Stimulated activated naive B cell treated with anti-CD40 and anti-IgM and Interleukin-4, amounts not matched to agents 10 μg/mL and 1 μg/mL and 100 μg/mL, for 72 hours (primary cell): ENCODE measurements at regions not wholly inside any gene's neighbourhood (a gene's known extent, or its start where the extent isn't known, plus 50 kb on each side); places are given as distances from the start of the nearest gene placed in this dataset.
"Not testable (repeated sequence)": the region's sequence is repeated elsewhere in the genome, so short reads cannot be mapped to it uniquely, and the experiment has no call there.

Source experiments
- ATAC-seq, 2 donors: fragments of 150-1000 bp; cut with Tn5 transposase; replicated peaks; 2 replicates each; pipeline ENCODE4 v1.10.0; 2021; ENCODE audit warnings: moderate library complexity in 1 of 2
- DNase-seq: peaks from one replicate; pipeline ENCODE4 v3.0.0; 2021
- H3K27ac Mint-ChIP-seq: one replicate; pipeline ENCODE4 v1.8.0; 2022; ENCODE audit warnings: mild to moderate bottlenecking, mixed read lengths
- H3K27me3 Mint-ChIP-seq, 2 donors: one replicate each; pipeline ENCODE4 v1.8.0; 2022; ENCODE audit warnings: mixed read lengths in 2 of 2
- H3K36me3 Mint-ChIP-seq, 2 donors: one replicate each; pipeline ENCODE4 v1.8.0; 2022; ENCODE audit warnings: mixed read lengths in 2 of 2, mild to moderate bottlenecking in 1 of 2
- H3K4me1 Mint-ChIP-seq, 2 donors: one replicate each; pipeline ENCODE4 v1.8.0; 2022; ENCODE audit warnings: mixed read lengths in 2 of 2, mild to moderate bottlenecking in 1 of 2
- H3K4me3 Mint-ChIP-seq, 2 donors: one replicate each; pipeline ENCODE4 v1.8.0; 2022; ENCODE audit warnings: mild to moderate bottlenecking in 2 of 2, mixed read lengths in 2 of 2, moderate library complexity in 1 of 2
- H3K9me3 Mint-ChIP-seq, 2 donors: one replicate each; pipeline ENCODE4 v1.8.0; 2022; ENCODE audit warnings: mixed read lengths in 2 of 2, mild to moderate bottlenecking in 1 of 2

GRCh38 chr2:200194746-200195145, 111.7 kb upstream of the SPATS2L start:
- H3K27ac Mint-ChIP-seq: no peak overlapping the region
- peaks cover 2 to 8% of the 10 kb centered on the region in 2 donors for H3K4me1 Mint-ChIP-seq

GRCh38 chr2:200199005-200199404, 107.5 kb upstream of the SPATS2L start:
- H3K36me3 Mint-ChIP-seq: no peaks in the 10 kb centered on the region
- peaks cover 2 to 8% of the 10 kb centered on the region in 2 donors for H3K4me1 Mint-ChIP-seq
- no peaks in the 10 kb centered on the region for H3K9me3 Mint-ChIP-seq
- no peak overlapping the region for H3K27ac Mint-ChIP-seq
- DNase-seq (no peak), ATAC-seq (peak; percentile 87 to 90)
- H3K27me3 Mint-ChIP-seq: peaks cover 25 to 26% of the 10 kb centered on the region in 2 donors
- no peak overlapping the region for H3K4me3 Mint-ChIP-seq

More at GRCh38 chr2:200194746-200195145, 111.7 kb upstream of the SPATS2L start:
- Mint-ChIP-seq H3K9me3 (no peaks in the 10 kb centered on the region), H3K27me3 (peaks cover 26 to 31% of the 10 kb centered on the region in 2 donors), H3K4me3 (no peak overlapping the region), H3K36me3 (no peaks in the 10 kb centered on the region)
- DNase-seq (no peak), ATAC-seq (no peak)

DNA sequence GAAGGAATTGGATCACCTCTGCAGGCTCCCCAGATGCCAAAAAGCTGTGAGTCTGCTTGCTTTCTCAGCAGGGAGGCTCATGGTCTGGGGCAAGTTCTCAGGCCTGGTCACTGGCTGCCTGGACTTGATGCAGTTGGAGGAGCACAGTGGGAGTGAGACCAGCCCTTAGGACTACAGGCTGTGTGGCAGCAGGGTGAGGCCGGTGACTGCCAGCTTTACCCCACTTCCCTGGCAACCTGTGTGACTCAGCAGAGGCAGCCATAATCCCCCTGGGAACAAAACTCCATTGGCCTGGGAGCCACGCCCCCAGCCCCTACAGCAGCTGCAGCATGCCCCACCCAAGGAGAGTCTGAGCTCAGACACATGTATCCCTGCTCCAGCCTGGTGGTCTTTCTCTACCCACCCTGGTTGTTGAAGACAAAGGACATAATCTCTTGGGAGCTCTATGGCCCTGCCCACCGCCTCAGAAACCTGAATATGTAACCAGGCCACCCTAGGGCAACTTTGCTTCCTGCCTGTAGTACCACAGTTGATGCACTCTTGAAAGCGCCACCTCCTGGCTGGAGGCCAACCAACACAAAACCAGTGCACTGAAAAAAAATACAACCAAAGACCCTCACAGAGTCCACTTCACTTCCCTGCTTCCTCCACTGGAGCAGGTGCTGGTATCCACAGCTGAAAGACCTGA, 106.8 kb upstream of the SPATS2L start:
- H3K27ac Mint-ChIP-seq: no peak overlapping the region
- no peak overlapping the region for H3K4me3 Mint-ChIP-seq
- ATAC-seq (peak; percentile 31 to 49), DNase-seq (no peak)
- peaks cover 2 to 8% of the 10 kb centered on the region in 2 donors for H3K4me1 Mint-ChIP-seq
- no peaks in the 10 kb centered on the region for H3K9me3 Mint-ChIP-seq
- peaks cover 24% of the 10 kb centered on the region in 2 donors for H3K27me3 Mint-ChIP-seq
- H3K36me3 Mint-ChIP-seq: no peaks in the 10 kb centered on the region

GRCh38 chr2:200201839-200202238, 104.7 kb upstream of the SPATS2L start:
- not testable (repeated sequence) for H3K4me1 Mint-ChIP-seq, H3K4me3 Mint-ChIP-seq, ATAC-seq, H3K9me3 Mint-ChIP-seq, DNase-seq, H3K27ac Mint-ChIP-seq, H3K36me3 Mint-ChIP-seq
- peaks cover 12 to 14% of the 10 kb centered on the region in 2 donors for H3K27me3 Mint-ChIP-seq

DNA sequence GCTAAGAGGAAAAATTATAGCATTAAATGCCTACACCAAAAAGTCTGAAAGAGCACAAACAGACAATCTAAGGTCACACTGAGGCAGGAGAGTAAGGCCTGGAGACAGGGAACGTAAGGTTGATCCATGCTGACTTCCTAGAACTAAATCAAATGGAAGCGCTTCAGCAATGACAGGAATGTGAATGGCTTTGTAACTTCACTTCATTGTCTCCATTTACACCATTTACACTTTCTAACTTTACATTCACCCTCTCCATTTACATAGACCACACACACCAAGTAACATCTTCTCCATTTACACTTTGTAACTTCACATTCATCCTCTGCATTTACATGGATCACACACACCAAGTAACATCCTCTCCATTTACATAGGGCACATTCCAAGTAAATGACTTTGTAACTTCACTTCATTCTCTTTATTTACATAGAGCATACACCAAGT, 103.1 kb upstream of the SPATS2L start:
- H3K9me3 Mint-ChIP-seq: peaks cover under 1 to 6% of the 10 kb centered on the region in 2 donors

GRCh38 chr2:200208041-200208440, 98.5 kb upstream of the SPATS2L start:
- ATAC-seq: no peak

More for the DNA sequence above, 103.1 kb upstream of the SPATS2L start:
- H3K4me1 Mint-ChIP-seq: peaks cover 2 to 8% of the 10 kb centered on the region in 2 donors
- ATAC-seq: no peak
- H3K36me3 Mint-ChIP-seq: no peaks in the 10 kb centered on the region
- H3K4me3 Mint-ChIP-seq: no peak overlapping the region
- no peak overlapping the region for H3K27ac Mint-ChIP-seq
- DNase-seq: no peak
- peaks cover 4 to 5% of the 10 kb centered on the region in 2 donors for H3K27me3 Mint-ChIP-seq

GRCh38 chr2:200209030-200209429, 97.5 kb upstream of the SPATS2L start:
- H3K27me3 Mint-ChIP-seq: peaks cover 0 to 8% of the 10 kb centered on the region in 2 donors
- ATAC-seq (no peak), DNase-seq (no peak)
- H3K4me1 Mint-ChIP-seq: no peaks in the 10 kb centered on the region
- no peaks in the 10 kb centered on the region for H3K36me3 Mint-ChIP-seq
- peaks cover 9 to 13% of the 10 kb centered on the region in 2 donors for H3K9me3 Mint-ChIP-seq
- H3K27ac Mint-ChIP-seq: no peak overlapping the region
- H3K4me3 Mint-ChIP-seq: no peak overlapping the region

More at GRCh38 chr2:200208041-200208440, 98.5 kb upstream of the SPATS2L start:
- DNase-seq: no peak
- H3K36me3 Mint-ChIP-seq: no peaks in the 10 kb centered on the region
- H3K4me1 Mint-ChIP-seq: no peaks in the 10 kb centered on the region
- H3K9me3 Mint-ChIP-seq: peaks cover 9 to 13% of the 10 kb centered on the region in 2 donors
- H3K27me3 Mint-ChIP-seq: peaks cover 0 to 2% of the 10 kb centered on the region in 2 donors
- H3K27ac Mint-ChIP-seq: no peak overlapping the region
- no peak overlapping the region for H3K4me3 Mint-ChIP-seq

DNA sequence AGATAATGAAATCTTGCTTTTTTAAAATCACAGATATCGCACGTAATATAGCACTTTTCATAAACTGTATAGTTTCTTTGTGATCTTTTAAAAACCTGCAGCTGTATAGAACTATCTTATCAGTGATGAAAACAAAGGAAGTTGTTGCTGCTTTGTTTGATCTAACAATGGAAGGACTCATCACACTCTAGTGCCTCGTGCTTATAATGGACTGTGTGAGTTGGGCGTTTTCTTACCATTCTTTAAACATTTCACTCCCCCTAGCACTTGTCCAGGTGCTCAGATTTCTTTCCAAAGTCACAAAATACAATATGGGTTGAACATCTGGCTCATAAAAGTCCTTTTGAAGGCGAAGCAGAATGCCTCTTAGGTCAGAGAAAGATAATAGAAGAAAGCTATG, 94.8 kb upstream of the SPATS2L start:
- ATAC-seq (no peak), DNase-seq (no peak)
- Mint-ChIP-seq H3K4me3 (no peak overlapping the region), H3K36me3 (no peaks in the 10 kb centered on the region), H3K9me3 (peaks cover 9% of the 10 kb centered on the region in 2 donors), H3K27me3 (peaks cover 3 to 13% of the 10 kb centered on the region in 2 donors), H3K4me1 (no peaks in the 10 kb centered on the region), H3K27ac (no peak overlapping the region)

GRCh38 chr2:200212862-200213425, 93.5 kb upstream of the SPATS2L start:
- no peak for DNase-seq
- no peak overlapping the region for H3K4me3 Mint-ChIP-seq

DNA sequence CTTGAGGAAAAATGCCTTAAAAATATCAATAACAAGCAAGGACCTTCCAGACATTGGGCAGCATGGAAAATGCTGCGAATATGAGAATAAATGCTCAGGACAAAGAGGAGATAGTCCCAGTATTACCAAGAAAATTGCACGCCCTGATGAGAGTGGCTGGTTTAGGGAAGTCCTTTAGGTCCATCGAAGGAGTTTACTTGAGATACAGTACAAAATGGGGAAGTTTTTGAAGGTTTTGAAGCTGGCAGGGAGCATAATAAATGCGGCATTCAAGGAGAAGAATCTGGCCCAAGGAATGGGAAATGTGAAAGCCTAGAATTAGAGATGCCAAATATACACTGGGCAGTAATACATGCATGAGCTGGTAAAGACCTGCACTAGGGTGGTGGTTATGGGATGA, 90.2 kb upstream of the SPATS2L start:
- Mint-ChIP-seq H3K36me3 (no peaks in the 10 kb centered on the region), H3K27ac (no peak overlapping the region), H3K9me3 (no peaks in the 10 kb centered on the region), H3K4me3 (no peak overlapping the region), H3K27me3 (peaks cover 9 to 20% of the 10 kb centered on the region in 2 donors), H3K4me1 (no peaks in the 10 kb centered on the region)
- DNase-seq: no peak
- ATAC-seq: no peak

More at GRCh38 chr2:200212862-200213425, 93.5 kb upstream of the SPATS2L start:
- no peak for ATAC-seq
- Mint-ChIP-seq H3K9me3 (peaks cover 9% of the 10 kb centered on the region in 2 donors), H3K27me3 (peaks cover 4 to 14% of the 10 kb centered on the region in 2 donors), H3K4me1 (no peaks in the 10 kb centered on the region), H3K36me3 (no peaks in the 10 kb centered on the region), H3K27ac (no peak overlapping the region)

DNA sequence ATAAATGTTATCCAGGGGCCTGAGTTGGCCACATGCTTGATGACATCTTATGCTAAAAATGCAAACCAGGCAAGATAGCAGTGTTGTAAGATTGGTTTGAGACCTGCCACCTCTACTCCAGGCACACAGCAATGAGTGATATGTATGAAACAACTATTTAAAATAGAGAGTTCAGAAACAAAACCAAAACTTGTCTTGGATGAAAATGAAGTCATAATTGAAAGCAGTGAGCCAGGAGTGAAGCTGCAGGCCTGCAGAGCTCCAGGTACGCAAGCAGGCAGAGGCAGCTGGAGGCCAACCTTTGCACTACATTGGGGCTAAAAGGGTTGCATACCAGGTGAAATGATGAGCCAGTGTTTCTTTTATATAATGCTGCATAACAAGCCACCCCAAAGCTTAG, 89.2 kb upstream of the SPATS2L start:
- Mint-ChIP-seq H3K27ac (no peak overlapping the region), H3K4me3 (no peak overlapping the region), H3K36me3 (no peaks in the 10 kb centered on the region), H3K4me1 (no peaks in the 10 kb centered on the region), H3K9me3 (no peaks in the 10 kb centered on the region), H3K27me3 (peaks cover 15 to 25% of the 10 kb centered on the region in 2 donors)
- no peak for ATAC-seq
- DNase-seq: no peak

DNA sequence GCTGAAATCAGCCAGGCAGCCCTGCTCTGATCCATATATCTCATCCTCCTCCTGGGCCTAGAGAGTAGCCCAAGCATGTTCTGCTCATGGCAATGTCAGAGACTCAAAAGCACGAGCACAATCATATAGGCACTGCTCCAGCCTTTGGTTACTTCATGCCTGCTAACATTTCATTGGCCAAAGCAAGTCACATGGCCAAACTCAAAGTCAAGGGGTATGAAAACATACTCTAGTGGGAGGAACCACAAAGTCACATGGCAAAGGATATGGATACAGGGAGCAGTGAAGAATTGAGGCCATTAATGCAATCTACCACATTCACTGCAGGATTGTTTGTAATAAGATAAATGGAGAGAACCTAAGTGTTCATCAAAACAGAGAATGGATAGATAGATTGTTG, 87.8 kb upstream of the SPATS2L start:
- no peak overlapping the region for H3K4me3 Mint-ChIP-seq
- H3K27ac Mint-ChIP-seq: no peak overlapping the region
- H3K9me3 Mint-ChIP-seq: no peaks in the 10 kb centered on the region
- no peaks in the 10 kb centered on the region for H3K36me3 Mint-ChIP-seq
- H3K4me1 Mint-ChIP-seq: no peaks in the 10 kb centered on the region
- H3K27me3 Mint-ChIP-seq: peaks cover 15 to 17% of the 10 kb centered on the region in 2 donors
- no peak for ATAC-seq
- DNase-seq: no peak

- ATAC-seq (no peak), DNase-seq (no peak)
- no peak overlapping the region for H3K4me3 Mint-ChIP-seq
- no peaks in the 10 kb centered on the region for H3K4me1 Mint-ChIP-seq
- no peaks in the 10 kb centered on the region for H3K36me3 Mint-ChIP-seq
- no peaks in the 10 kb centered on the region for H3K9me3 Mint-ChIP-seq
- no peak overlapping the region for H3K27ac Mint-ChIP-seq
- peaks cover 15 to 17% of the 10 kb centered on the region in 2 donors for H3K27me3 Mint-ChIP-seq
Observed at GRCh38 chr2:200219309-200220113, 87.0 kb upstream of the SPATS2L start.

DNA sequence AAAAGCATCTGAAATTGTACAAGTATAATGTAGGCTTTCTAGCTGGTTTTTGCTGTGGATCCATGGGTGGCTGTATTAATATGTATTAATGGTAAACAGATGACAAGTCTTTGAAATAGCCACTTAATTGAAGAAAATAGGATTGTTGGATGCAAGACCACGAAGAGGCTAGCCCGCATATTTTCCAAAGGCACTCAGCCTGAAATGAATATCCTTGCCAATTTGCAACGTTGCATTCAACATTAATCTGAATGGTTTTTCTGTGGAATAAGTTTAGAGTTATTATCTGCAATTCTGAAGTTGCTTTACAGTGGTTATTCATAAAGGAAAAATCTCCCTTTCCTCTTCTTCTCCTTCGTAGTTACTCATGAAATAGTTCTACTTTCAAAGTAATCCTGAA, 86.2 kb upstream of the SPATS2L start:
- no peak for DNase-seq
- no peaks in the 10 kb centered on the region for H3K9me3 Mint-ChIP-seq
- no peaks in the 10 kb centered on the region for H3K4me1 Mint-ChIP-seq
- ATAC-seq: no peak
- no peaks in the 10 kb centered on the region for H3K36me3 Mint-ChIP-seq
- H3K27ac Mint-ChIP-seq: no peak overlapping the region
- peaks cover 15 to 17% of the 10 kb centered on the region in 2 donors for H3K27me3 Mint-ChIP-seq
- no peak overlapping the region for H3K4me3 Mint-ChIP-seq
